Cardiac septum (tissue), 1 donor: ENCODE measurements at regions not wholly inside any gene's neighbourhood (a gene's known extent, or its start where the extent isn't known, plus 50 kb on each side); places are given as distances from the start of the nearest gene placed in this dataset.
"Not testable (repeated sequence)": the region's sequence is repeated elsewhere in the genome, so short reads cannot be mapped to it uniquely, and the experiment has no call there.

Experiments
- DNase-seq: peaks from one replicate; pipeline ENCODE4 v3.0.0-alpha.2; 2020; ENCODE audit warnings: low spot score
- intact Hi-C: fragments of 100-400 bp; cut with DNase I; formaldehyde crosslinking; loops from one replicate; pipeline ENCODE4 v1.14.0; 2022
- donor health status: DM: no; HTN: no; CAD: no.

DNA sequence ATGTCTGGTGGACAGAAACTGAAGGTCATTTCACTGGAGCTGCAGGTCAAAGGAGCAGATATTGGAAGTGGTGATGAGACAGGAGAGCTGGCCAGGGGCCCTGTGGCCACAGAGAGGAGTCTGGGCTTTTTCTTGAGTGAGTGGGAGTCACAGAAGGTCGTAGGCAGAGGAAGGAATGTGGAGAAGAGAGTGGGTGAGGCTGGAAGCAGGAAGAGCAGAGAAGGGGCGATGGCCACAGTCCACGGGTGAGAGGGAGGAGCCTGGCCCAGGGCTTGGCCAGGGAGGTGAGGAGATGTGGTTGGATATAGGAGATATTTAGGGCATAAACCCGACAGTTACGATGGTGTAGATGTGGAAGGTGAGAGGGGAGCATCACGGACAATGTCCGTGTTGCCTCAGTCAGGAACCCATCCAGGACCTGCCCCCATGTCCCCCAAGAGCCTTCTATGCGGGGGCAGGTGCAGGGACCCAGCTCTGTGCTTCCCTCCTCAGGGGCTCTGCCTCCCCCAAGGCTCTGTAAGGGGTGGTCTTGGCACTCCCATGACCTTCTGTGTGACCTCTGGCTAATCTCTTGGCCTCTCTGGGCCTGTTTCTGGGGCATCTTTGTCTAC is 150.5 kb upstream of the PTPN1 start:
- intact Hi-C loops: no loop called here
- no peak for DNase-seq

DNA sequence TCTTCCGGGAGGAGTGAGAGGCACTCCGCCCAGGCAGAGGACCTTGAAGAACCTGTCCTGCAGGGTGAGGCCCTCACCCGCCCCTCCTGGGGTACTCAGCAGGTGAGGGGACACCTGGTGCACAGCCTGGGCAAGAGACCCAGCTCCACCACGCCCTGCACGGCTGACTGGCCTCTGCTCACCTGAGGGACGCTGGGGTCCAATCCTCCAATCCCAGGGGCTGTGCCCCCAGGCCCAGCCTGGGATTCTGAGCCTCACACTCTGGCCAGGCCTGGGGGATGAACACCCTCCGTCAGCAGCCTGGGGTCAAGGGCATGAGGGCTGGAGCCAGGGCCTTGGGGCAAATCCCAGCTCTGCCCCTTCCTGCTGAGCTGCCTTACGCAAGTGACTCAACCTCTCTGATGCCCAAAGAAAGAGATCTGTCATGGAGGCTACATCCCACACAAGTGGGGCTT is 149.9 kb upstream of the PTPN1 start:
- no peak for DNase-seq
- intact Hi-C loops: no loop called here

DNA sequence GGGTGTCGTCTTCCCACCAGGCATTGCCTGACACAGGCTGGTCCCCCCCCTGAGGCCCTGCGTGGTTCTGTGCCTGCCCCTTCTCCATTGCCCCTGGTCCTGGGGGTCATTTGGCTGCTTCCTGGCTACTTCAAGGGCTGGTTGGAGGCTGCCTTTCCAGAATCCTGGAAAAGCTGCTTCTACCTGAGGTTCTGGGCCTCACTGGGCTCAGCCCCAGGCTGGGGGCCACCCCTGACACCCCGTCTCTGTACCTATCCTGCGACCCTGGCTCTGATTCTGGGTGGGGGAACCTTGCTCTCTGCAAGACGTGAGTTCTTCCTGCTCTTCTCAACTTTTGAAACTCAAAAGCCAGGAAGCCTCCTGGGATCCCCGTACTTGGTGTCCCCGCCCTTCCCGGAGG is 149.3 kb upstream of the PTPN1 start:
- DNase-seq: no peak
- intact Hi-C loops: no loop called here

DNA sequence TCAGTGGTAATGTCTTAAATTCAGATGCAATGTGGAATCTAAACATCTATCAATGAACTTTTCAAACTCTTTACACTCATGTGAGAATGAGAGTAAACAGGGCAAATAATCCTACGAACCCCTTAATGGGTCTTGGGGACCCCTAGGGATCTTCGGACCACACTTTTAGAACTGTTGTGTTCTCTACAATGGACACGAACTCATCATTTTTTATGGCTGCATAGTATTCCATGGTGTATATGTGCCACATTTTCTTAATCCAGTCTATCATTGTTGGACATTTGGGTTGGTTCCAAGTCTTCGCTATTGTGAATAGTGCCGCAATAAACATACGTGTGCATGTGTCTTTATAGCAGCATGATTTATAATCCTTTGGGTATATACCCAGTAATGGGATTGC is 148.0 kb upstream of the PTPN1 start:
- intact Hi-C loops, DNase-seq: not testable (repeated sequence)

DNA sequence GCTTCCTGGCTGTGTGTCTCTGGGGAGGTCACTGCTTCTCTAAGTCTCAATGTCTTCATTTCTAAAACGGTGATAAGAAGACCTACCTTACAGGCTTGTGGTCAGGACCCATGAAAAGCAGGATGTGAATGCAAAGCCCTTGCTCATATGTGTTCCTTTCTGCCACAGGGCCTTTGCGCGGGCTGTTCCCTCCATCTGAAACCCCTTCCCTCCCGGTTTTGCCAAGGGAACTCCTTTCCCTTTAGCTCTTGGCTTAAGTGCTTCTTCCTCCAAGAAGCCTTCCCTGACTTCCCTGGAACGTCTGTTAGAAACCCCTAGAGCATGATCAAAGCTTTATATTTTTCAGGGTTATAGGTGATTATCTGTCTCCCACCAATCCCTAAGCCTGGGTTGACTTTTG is 147.2 kb upstream of the PTPN1 start:
- no peak for DNase-seq
- intact Hi-C loops: no loop called here

DNA sequence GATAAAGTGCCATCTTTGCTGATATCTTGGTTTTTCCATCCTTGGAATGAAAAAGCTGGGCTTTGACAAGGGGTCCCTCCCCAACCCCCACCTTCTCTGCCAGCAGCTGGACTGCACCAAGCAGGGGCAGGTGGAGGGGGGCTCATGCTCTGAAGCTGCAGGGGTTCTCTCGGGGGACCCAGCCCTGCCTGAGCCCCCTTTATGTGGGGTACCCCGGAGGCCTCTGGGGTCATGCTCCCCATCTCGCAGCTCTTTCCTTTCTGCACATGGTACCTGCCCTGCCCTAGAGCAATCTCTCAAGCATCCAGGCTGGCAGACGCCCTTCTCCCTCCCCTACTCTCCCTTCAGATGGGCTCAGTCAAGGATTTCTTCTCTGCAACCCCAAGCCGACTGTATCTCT is 146.7 kb upstream of the PTPN1 start:
- DNase-seq: no peak

DNA sequence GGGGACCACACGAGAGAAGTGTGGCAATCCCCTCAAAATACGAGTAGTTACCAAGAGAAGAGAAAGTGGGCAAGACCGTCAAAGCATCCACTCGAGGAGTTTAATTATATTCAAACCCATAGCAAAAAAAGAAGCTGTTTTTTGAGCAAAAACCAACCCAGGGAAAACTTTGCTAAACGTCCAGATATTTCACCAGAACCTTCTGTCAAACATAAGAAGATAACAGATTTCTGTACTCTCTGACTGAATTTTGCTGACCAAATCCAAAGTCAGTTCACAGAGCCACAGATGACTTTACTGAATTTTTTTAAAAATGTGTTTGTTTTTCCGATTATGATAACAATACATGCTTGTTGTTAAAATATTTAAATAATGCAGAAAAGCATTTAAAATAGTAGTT is 145.6 kb upstream of the PTPN1 start:
- no peak for DNase-seq
- intact Hi-C loops: no loop called here

More for the DNA sequence above, 146.7 kb upstream of the PTPN1 start:
- intact Hi-C loops: no loop called here

DNA sequence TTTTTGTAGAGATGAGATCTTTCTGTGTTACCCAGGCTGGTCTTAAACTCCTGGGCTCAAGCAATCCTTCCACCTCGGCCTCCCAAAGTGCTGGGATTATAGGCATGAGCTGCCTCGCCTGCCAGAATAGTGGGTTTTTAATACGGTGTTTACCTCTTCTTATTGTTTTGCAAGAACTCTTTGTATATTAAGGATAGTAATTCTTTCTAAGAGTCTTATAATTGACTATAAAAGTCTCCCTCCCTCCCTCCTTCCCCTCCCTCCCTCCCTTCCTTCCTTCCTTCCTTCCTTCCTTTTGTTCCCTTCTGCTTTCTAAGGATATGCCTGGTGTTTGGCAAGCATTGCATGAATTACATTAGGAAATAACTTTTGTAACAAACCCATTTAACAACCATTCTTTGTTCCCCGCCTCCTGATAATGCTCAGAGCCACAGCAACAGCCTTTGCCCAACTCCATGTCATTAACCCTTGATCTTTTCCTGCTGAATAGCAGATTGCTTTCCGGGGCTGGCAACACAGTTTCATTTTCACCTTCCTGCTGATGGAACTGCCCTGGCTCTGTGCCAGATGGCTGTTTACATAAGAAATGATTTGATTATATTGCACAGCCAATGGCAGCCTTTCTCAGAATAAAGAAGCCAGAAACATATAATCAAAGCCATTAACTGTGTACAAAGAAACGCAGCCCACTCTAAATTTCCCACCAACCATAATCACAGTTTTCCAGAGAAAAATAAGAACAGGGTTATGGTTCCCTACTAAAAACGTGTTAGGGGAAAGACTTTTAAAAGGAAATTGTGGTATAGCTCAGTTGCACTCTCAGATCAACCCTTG is 143.7 kb upstream of the PTPN1 start:
- intact Hi-C loops: no loop called here
- DNase-seq: no peak

DNA sequence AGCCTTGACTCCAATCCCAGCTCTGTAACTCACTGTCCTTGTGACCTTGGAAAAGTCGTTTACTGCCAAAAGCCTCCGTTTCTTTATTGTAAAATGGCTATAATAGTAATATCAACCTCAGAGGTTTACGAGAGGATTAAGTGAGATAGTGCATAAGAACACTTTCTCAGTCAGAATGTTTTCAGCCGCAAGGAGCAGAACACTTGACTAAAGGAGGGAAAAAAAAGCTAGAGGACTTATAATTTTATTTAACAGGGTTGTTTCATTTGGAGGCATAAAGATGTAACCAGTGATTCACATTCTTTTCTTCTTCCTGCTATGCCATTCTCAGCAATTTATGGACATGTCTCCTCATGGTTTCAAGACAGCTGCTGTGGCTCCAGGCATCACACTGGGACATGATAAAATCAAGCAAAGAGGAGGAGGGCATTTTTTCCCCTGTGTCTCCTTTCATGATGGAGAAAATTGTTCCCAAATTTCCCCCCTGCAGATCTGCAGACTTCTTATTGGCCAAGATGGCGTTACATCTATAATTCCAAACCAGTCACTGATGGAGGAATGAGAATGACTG is 143.0 kb upstream of the PTPN1 start:
- no peak for DNase-seq
- intact Hi-C loops: no loop called here

DNA sequence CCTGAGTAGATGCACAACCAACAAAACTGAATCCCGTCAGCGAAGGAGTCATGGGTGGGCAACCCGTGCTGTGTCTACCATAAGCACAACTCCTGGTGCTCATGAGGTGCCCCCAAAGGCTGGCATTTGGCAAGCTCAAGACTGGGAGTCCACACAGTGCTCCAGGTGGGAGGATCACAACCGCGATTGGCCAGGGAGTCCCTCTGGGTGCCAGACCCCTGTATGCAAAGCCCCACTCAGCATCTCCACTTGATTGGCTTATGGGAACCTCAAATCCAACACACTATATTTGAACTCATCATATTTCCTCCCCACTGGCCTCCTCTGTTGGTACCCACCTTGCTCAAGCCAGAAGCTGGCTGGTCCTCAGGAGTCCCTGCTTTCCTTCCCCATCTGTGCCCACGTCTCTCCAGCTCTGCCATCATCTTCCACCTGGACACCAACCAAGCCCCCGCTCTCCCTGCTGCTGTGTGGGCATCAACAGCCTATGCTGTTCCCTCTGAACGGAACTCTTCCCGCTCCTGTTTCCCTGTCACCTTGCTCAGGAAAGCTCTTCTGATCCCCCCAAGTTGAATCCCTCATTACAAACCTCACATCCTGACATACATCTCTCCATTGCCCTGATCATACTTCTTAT is 142.3 kb upstream of the PTPN1 start:
- intact Hi-C loops: no loop called here
- DNase-seq: no peak

DNA sequence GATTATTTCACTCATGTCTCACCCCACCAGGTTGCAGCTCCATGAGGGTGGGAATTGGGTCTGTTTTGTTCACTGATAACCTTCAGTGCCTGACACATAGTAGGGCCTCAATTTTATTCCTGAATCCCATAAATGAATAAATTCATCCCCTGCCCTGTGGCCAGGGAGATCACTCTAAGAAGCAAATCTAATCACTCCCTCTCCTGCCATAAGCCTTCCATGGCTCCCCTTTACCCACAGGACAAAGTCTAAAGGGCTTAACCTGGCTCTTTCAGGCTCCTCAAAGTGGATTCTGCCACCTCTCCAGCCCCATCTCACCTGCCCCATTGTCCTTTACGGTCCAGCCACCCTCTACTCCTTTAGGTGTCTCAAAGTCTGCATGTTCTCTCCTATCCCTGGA is 141.8 kb upstream of the PTPN1 start:
- intact Hi-C loops: no loop called here
- no peak for DNase-seq

DNA sequence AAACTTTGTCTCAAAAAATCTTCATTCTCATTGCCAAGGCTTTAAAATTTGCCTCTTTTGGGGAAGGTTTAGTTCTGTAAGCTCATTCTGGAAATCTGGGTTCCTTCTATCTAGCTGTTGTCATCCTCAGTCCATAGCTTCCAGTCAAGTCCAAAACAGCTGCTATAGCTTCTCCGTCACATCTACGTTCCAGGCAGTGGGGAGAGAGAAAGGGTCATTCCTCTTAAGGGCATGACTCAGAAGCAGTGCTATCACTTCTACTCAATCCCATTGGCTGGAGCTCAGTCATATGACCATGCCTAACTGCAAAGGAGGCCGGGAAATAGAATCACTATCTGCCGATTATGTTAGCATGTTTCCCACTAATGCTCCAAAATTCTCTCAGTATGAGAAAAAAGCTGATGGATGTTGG is 141.4 kb upstream of the PTPN1 start:
- intact Hi-C loops: no loop called here
- DNase-seq: no peak

DNA sequence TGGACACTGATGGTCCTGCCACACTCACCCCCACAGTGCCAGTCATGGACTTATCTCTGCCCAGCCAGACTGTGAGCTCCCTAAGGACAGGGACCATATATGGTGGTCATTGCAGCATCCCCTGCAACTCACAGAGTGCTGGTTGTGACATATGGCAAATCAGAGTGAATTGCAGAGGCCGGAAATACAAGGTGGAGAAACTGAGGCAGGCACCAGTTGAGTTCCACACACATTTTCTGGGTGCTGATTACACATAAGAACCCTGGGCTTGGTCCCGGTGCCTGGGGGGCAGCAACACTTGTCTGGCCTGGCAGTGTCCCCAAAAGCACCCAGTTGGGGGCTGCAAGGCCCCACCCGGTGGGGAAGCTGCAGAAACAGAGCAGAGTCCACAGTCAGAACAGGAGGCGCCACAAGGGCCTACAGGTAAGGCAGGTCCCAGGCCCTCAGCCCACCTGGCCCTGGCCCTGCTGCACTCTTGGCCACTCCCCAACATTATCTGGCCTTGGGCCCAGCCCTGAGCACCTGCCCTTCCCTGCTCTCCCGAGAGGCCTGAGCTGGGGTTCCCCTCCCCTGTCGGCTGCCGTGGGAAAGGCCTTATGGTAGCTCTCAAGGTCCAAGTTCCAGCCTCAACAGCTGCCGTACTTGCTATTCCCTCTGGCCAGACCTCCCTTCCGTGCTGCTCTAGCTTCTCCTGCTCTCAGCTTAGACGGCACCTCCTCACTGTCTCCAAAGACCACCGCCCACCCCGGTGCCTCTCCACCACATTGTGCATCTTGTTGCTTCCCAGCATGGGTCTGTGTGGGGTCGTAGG is 140.8 kb upstream of the PTPN1 start:
- intact Hi-C loops: no loop called here

DNA sequence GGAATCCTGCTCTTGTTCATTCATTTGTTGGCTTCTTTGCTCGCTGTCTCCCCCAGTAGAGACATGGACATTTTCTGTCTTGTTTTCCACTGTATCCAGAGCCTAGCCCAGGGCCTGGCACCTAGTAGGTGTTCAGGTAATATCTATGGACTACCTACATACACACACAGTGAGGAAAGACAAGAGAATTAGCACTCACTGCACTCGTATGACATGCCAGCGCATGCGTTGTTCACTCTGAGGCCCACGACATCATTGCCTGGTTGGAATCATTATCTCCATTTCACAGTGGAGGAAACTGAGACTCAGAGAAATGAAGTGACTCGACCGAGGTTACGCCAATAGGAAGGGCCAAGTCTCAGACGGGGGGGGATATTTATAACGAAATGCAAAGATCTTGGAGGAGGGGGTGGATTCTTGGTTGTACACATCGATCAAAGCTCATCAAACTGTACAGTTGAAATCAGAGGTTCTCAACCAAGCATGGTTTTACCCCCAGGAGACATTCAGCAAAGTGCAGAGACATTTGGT is 140.1 kb upstream of the PTPN1 start:
- no peak for DNase-seq
- intact Hi-C loops: no loop called here

More for the DNA sequence above, 140.8 kb upstream of the PTPN1 start:
- no peak for DNase-seq

DNA sequence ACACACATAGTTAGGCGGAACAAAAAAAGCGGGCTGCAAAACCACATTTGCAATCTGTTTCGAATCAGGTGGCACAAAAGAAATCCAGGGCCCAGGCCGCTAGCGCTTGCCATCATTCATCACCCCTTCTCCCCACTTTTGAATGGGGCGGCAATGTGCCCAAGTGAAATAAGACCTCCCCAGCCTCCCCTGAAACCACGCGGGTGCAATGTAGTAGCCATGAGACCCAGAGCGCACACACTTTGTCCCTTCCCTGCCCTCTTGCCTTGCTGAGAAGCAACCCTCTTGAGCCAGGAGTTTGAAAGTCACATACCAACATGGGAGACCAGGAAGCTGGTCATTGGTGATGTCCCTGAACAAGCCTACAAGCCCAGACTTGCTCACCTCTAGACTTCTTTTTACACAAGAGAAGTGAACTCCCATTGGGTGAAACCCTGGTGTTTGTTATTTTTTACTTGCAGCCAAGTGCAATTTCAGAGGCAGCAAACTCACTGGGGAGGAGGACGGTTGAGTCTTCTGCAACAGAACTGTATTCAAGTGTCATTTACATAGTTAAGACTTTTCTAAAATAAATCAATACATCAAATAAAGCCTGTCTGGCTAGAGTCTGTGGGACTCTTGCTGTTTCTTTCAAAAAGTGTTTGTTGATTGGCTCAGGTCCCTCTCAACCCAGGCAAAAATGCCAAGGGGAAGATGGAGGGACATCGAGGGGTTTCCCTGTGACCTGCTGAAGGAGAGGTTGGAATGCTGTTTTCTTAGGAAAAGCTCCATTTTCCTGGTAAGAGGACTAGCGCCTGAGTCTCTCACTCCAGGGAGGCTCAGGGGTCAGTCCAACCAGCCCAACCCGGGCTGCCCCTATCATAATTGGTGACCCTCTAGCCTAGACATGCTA is 138.1 kb upstream of the PTPN1 start:
- DNase-seq: no peak
- intact Hi-C loops: no loop called here

DNA sequence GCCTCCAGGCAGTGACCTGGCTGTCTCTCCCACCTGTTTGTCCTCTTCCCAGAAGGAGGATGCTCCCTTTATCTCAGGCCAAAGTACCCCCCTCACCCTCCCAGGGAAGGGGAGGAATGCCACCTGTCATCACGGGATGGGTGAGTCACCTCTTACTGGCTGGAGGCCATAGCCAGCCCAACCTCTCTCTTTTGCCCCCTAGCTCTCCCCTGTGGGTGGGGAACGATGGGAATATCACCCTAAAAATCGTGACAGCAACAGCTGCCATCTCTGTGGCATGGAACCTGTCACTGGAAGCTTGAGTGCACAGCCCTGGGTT is 137.5 kb upstream of the PTPN1 start:
- intact Hi-C loops: no loop called here

DNA sequence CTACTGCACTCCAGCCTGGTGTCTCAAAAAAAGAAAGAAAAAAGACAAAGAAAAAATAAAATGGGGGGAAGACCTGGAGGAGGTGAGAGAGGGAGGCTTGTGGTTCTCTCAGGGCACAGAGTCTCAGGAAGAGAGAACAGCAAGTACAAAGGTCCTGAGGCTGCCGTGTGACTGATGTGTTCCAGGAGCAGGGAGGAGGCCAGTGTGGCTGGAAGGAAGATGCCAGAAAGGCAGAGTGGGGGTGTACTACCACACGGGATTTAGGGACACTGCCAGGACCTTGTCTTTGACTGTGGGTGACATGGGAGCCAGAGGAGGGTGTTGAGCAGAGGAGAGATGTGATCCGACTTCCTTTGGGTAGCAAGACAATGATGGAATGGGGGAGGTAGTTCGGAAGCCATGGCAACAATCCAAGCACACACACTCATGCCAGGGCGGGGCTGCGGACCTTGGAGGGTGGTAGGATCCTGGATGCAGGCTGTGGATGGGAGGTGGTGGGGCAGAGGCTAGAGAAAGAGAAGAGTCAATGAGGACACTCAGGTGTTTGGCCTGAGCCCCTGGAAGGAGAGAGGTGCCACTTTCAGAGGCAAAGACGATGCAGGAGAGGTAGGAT is 136.4 kb upstream of the PTPN1 start:
- intact Hi-C loops: no loop called here

More for the DNA sequence above, 137.5 kb upstream of the PTPN1 start:
- DNase-seq: no peak

DNA sequence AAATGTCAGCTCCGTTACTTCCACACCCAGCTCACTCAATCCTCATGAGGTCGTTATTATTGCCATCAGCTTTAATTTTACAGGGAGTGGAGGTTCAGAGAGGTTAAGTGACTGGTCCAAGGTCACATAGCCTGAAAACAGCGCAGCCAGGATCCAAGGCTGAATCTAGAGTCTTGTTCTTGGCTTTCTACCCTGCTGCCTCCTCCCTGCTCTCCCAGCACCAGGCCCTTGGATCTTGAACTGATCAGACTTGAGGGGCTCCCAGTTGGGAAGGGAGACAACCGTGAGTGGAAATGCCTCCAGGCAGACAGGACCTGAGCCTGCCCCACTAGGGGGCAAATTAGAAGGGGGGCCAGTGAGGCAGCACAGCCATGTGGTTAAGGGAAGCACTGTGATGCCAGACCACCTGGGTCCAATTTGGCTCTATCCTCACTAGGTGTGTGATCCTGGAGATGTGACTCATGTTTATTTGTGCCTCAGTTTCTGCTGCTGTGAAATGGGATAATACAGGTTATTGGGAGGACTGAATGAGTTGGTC is 135.6 kb upstream of the PTPN1 start:
- DNase-seq: no peak
- intact Hi-C loops: loop anchor here (5.0 kb wide), 1 partner anchor 88 kb away; no protein-coding TSS in a partner anchor

More for the DNA sequence above, 136.4 kb upstream of the PTPN1 start:
- no peak for DNase-seq
